Uterus (tissue), 3 donors: ENCODE measurements at regions not wholly inside any gene's neighbourhood (a gene's known extent, or its start where the extent isn't known, plus 50 kb on each side); places are given as distances from the start of the nearest gene placed in this dataset.

Experiments
- DNase-seq, 2 donors: peaks; one replicate each; pipeline ENCODE4 v3.0.0-alpha.2; 2019 to 2020
- H3K27ac ChIP-seq, 2 donors: fragments of 200-600 bp; sonication (generic); 1 replicate in 1 of 2; 2 replicates in 1 of 2; pipeline ENCODE4 v1.5.1; 2016 to 2018
- H3K27me3 ChIP-seq, 2 donors: fragments of 200-600 bp; sonication (generic); one replicate each; pipeline ENCODE4 v1.5.1; 2018 to 2019; ENCODE audit warnings: control low read depth in 1 of 2
- H3K36me3 ChIP-seq, 2 donors: fragments of 200-600 bp; sonication (generic); one replicate each; pipeline ENCODE4 v1.5.1; 2019; ENCODE audit warnings: control low read depth in 1 of 2
- H3K4me1 ChIP-seq, 2 donors: fragments of 200-600 bp; sonication (generic); one replicate each; pipeline ENCODE4 v1.5.1; 2018 to 2019; ENCODE audit warnings: control low read depth in 1 of 2
- H3K4me3 ChIP-seq, 2 donors: fragments of 200-600 bp; sonication (generic); 1 replicate in 1 of 2; 2 replicates in 1 of 2; pipeline ENCODE4 v1.5.1; 2018 to 2019; ENCODE audit warnings: mild to moderate bottlenecking in 1 of 2
- H3K9me3 ChIP-seq, 2 donors: fragments of 200-600 bp; sonication (generic); one replicate each; pipeline ENCODE4 v1.5.1; 2019; ENCODE audit warnings: control low read depth in 1 of 2
- POLR2A ChIP-seq, 2 donors: fragments of 450-650 bp; IDR thresholded peaks; one replicate each; pipeline ENCODE4 v1.6.1; 2016; ENCODE audit warnings: antibody characterized with exemption in 2 of 2, mild to moderate bottlenecking in 1 of 2, moderate library complexity in 1 of 2
- intact Hi-C: fragments of 100-400 bp; cut with DNase I; formaldehyde crosslinking; loops from one replicate; pipeline ENCODE4 v1.15.1; 2023; ENCODE audit warnings: low total_unique reads
- TF ChIP-seq, protein P1 (sequence below), 4 experiments: fragments of 200-600 bp in 2 of 4; fragments of 450-650 bp in 2 of 4; sonication (generic) in 2 of 4; IDR thresholded peaks; one replicate each; pipeline ENCODE4 v1.5.1; 2016 to 2019; ENCODE audit warnings: antibody characterized with exemption in 4 of 4, mild to moderate bottlenecking in 2 of 4, moderate library complexity in 1 of 4
- donor health status: DM: yes; HTN: yes; CAD: no.

DNA sequence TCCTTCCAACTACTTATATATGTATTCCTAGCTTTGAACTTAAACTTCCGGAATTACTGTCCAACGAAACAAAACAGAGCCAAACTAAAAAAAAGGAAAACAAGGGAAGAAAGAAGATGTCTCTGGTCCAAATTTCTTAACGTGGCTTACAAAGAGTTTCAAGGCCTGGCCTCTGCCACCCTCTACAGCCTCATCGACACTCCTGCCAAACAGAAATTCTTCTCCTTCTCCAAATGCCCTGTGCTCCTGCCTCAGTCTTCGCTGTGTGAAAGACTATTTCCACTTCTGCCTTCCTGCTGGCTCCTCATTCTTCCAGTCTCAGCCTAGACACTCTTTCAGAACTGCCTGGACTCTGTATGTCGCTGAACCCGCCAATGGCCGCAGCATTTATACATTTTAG is 249.2 kb downstream of the TXNL1 start:
- DNase-seq = no peak
- Histone ChIP-seq H3K27me3 (no peaks in the 10 kb centered on the region), H3K27ac (no peak overlapping the region), H3K4me1 (no peaks in the 10 kb centered on the region), H3K36me3 (no peaks in the 10 kb centered on the region), H3K4me3 (no peak overlapping the region), H3K9me3 (no peaks in the 10 kb centered on the region)
- TF ChIP-seq, protein P1, sequence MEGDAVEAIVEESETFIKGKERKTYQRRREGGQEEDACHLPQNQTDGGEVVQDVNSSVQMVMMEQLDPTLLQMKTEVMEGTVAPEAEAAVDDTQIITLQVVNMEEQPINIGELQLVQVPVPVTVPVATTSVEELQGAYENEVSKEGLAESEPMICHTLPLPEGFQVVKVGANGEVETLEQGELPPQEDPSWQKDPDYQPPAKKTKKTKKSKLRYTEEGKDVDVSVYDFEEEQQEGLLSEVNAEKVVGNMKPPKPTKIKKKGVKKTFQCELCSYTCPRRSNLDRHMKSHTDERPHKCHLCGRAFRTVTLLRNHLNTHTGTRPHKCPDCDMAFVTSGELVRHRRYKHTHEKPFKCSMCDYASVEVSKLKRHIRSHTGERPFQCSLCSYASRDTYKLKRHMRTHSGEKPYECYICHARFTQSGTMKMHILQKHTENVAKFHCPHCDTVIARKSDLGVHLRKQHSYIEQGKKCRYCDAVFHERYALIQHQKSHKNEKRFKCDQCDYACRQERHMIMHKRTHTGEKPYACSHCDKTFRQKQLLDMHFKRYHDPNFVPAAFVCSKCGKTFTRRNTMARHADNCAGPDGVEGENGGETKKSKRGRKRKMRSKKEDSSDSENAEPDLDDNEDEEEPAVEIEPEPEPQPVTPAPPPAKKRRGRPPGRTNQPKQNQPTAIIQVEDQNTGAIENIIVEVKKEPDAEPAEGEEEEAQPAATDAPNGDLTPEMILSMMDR (IDR thresholded peaks at IDR 0.05) = no peak
- no peak for TF ChIP-seq POLR2A (IDR thresholded peaks at IDR 0.05)
- intact Hi-C loops = no loop called here

DNA sequence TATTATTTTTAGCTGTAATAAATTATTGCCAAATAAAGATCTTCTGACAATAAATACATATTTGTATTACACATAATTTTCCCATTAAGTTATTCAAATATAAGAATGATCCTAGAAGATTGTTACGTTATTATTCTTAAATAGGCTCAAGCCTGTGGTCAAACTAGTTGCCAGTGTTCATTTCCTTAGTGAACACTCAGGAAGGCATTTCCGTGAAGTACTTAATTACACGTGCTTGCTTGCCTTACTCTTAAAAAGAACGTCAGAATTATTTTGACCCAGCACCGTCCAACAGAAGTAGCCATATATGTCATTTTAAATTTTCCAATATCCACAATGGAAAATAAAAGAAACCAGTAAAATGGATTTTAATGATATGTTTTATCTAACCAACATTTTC is 249.8 kb downstream of the TXNL1 start:
- Histone ChIP-seq H3K4me3 (no peak overlapping the region), H3K27ac (no peak overlapping the region), H3K27me3 (no peaks in the 10 kb centered on the region), H3K9me3 (no peaks in the 10 kb centered on the region), H3K36me3 (no peaks in the 10 kb centered on the region), H3K4me1 (no peaks in the 10 kb centered on the region)
- intact Hi-C loops = no loop called here
- DNase-seq = no peak
- TF ChIP-seq POLR2A (IDR thresholded peaks at IDR 0.05) = no peak
- TF ChIP-seq, protein P1 (IDR thresholded peaks at IDR 0.05) = no peak

DNA sequence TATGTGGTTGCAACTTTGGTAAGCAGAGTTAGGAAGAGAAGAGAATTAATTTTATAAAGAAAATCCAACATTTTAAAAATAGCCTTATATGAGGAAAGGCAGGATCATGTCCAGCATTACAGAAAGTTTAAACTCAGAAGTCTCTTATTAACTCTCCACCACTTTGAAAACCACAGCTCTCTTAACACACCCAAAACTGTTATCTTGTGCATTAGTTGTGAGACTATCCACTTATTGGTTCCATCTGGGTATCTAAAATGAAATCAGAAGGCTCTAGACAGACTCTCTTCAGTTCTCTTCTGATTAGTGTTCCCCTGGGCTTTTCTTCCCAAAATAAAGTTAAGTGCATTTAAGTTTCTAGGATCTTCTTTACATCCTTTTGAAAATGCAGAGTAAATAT is 251.5 kb downstream of the TXNL1 start:
- no peak for DNase-seq
- no peak for TF ChIP-seq POLR2A (IDR thresholded peaks at IDR 0.05)
- TF ChIP-seq, protein P1 (IDR thresholded peaks at IDR 0.05) = no peak
- Histone ChIP-seq H3K36me3 (no peaks in the 10 kb centered on the region), H3K4me1 (no peaks in the 10 kb centered on the region), H3K27ac (no peak overlapping the region), H3K27me3 (no peaks in the 10 kb centered on the region), H3K4me3 (no peak overlapping the region), H3K9me3 (no peaks in the 10 kb centered on the region)
- intact Hi-C loops = no loop called here

DNA sequence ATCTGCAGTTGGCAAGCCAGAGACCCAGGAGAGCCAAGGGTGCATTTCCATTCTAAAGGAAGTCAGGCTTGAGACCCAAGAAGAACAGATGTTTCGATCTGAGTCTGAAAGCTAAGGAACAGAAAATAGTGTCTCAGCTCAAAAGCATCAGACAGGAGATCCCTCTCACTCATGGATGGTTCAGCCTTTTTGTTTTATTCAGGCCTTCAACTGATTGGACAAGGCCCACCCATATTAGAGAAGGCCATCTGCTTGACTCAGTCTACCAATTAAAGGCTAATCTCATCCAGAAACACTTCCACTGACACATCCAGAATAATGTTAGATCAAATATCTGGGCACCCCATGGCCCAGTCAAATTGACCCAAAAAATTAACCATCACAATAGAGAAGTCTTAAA is 255.0 kb downstream of the TXNL1 start:
- Histone ChIP-seq H3K36me3 (no peaks in the 10 kb centered on the region), H3K4me3 (no peak overlapping the region), H3K9me3 (no peaks in the 10 kb centered on the region), H3K4me1 (no peaks in the 10 kb centered on the region), H3K27ac (no peak overlapping the region), H3K27me3 (no peaks in the 10 kb centered on the region)
- intact Hi-C loops = no loop called here
- TF ChIP-seq, protein P1 (IDR thresholded peaks at IDR 0.05) = no peak
- TF ChIP-seq POLR2A (IDR thresholded peaks at IDR 0.05) = no peak
- no peak for DNase-seq

DNA sequence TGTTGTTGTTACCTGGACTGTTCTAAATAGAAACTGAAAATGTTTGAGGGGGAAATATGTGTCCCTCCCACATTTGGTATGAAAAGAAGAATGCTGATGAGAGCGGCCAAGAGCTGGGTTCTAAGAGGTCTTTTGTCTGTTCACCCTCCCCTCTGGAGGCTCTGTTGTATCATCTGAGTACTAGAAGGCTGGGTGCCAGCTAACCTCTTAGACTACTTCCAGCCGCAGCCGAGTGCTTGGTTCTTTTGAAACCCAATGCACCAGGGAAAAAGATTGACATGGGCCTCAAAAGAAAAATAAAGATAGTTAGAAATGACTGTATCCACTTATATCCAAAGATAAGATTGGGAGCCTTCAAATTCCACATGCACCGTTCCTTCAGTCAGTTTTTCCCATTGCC is 255.9 kb downstream of the TXNL1 start:
- no peaks in the 10 kb centered on the region for H3K4me1 ChIP-seq
- no peaks in the 10 kb centered on the region for H3K36me3 ChIP-seq
- intact Hi-C loops = no loop called here
- no peak overlapping the region for H3K4me3 ChIP-seq
- DNase-seq = no peak
- H3K9me3 ChIP-seq = no peaks in the 10 kb centered on the region
- H3K27ac ChIP-seq = no peak overlapping the region
- no peak for TF ChIP-seq POLR2A (IDR thresholded peaks at IDR 0.05)
- TF ChIP-seq, protein P1 (IDR thresholded peaks at IDR 0.05) = no peak
- no peaks in the 10 kb centered on the region for H3K27me3 ChIP-seq
